ENCODE measurements at regions not wholly inside any gene's neighbourhood (a gene's known extent, or its start where the extent isn't known, plus 50 kb on each side); places are given as distances from the start of the nearest gene placed in this dataset.

DNA sequence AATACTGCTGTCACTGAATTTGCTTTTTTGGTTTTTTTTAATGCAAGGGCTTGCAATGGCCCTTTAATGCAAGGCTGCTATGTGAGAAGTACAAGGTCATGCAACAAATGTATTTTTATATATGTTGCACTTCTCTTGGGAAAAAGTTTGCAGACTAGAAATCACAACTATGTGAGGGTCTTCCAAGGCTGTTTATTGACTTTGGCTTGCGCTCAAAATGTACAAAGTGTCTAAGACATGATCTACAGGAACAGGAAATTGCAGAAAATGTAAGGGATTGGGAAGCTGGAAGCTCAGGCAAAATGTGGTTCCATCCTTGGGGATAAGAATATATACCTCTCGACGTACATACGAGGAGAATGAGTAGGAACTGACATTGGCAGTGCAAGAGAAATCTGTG lies 92.2 kb upstream of the F13A1 start:
- H3K4me3 ChIP-seq, result no peak overlapping the region
- WGBS (ENCODE audit: missing lambda C conversion rate), result 0% methylated on average over 4 of the region's 4 CpGs
- no peak overlapping the region for H3K27ac ChIP-seq
- no peaks in the 10 kb centered on the region for H3K4me1 ChIP-seq
- POLR2A ChIA-PET, result no interaction called here
- H3K9me3 ChIP-seq, result no peaks in the 10 kb centered on the region
- FAIRE-seq (no peak), DNase-seq (ENCODE audit: low read depth in 1 of 2, low spot score in 1 of 2) (no peak), ATAC-seq (no peak)
- H3K4me2 ChIP-seq, result no peak overlapping the region
- CTCF ChIA-PET, result no interaction called here
- TF ChIP-seq, protein P1, sequence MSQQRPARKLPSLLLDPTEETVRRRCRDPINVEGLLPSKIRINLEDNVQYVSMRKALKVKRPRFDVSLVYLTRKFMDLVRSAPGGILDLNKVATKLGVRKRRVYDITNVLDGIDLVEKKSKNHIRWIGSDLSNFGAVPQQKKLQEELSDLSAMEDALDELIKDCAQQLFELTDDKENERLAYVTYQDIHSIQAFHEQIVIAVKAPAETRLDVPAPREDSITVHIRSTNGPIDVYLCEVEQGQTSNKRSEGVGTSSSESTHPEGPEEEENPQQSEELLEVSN (IDR thresholded peaks at IDR 0.05; ENCODE audit: borderline replicate concordance, low read depth), result no peak
- TF ChIP-seq NPAS2 (CRISPR knock-in tag; IDR thresholded peaks at IDR 0.05; ENCODE audit: borderline replicate concordance) (no peak), RNF2 (IDR thresholded peaks at IDR 0.05; ENCODE audit: borderline replicate concordance, low read depth) (no peak), ZSCAN20 (CRISPR knock-in tag; IDR thresholded peaks at IDR 0.05) (no peak), POLR2A (IDR thresholded peaks at IDR 0.05; ENCODE audit: low read length) (no peak), EP300 (IDR thresholded peaks at IDR 0.05) (no peak), FOXS1 (CRISPR knock-in tag; IDR thresholded peaks at IDR 0.05) (no peak)

DNA sequence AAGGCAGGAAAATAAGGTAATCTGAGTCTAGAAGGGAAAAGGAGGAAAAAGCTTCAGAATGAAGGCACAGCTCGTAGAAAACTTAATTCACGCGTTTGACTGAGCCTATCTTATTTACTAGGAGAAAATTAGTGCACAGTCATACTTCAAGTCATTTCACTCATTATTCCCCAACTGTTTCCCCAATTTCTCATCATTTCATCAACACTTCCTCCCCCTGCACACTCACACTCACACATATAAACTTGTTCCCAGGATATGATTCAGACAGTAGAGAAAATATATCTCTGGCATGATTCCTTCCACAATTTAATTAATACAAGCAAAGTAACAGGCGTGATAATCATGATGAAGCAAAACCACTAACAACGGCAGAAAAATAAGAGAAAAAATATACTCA lies 94.5 kb upstream of the F13A1 start:
- TF ChIP-seq ZC3H11A (IDR thresholded peaks at IDR 0.05) (no peak), NR3C1 (IDR thresholded peaks at IDR 0.05) (no peak), HOXA7 (CRISPR knock-in tag; IDR thresholded peaks at IDR 0.05) (no peak)
- TF ChIP-seq, protein P2, sequence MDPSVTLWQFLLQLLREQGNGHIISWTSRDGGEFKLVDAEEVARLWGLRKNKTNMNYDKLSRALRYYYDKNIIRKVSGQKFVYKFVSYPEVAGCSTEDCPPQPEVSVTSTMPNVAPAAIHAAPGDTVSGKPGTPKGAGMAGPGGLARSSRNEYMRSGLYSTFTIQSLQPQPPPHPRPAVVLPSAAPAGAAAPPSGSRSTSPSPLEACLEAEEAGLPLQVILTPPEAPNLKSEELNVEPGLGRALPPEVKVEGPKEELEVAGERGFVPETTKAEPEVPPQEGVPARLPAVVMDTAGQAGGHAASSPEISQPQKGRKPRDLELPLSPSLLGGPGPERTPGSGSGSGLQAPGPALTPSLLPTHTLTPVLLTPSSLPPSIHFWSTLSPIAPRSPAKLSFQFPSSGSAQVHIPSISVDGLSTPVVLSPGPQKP (IDR thresholded peaks at IDR 0.05; ENCODE audit: low read depth, low read length), result no peak
- FAIRE-seq, result no peak
- ChIA-PET CTCF (no interaction called here), POLR2A (no interaction called here)
- no peak for DNase-seq (ENCODE audit: low read depth in 1 of 2, low spot score in 1 of 2)
- Histone ChIP-seq H3K27ac (no peak overlapping the region), H3K4me2 (no peak overlapping the region), H3K4me1 (no peaks in the 10 kb centered on the region), H3K9me3 (no peaks in the 10 kb centered on the region), H3K4me3 (no peak overlapping the region)
- WGBS (ENCODE audit: missing lambda C conversion rate), result 26% methylated on average over 5 of the region's 5 CpGs
- ATAC-seq, result no peak

DNA sequence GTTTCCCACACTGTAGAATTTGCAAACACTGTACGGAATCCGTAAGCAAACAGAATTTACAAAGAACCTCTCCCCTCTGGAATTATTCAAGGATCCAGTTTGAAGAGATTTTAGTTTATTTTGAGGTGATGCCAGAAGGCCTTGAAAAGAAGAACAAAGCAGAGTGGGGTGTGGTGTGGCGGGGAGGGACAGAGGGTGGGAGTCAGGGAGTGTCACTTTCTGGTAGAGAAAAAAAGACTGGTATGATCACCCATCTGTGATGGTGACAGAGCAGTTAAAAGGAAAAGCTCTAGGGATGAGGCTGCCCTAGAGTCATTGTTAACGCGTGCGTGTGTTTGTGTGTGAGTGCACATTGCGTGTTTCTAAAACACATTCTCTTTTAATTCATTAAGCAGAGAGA lies 97.0 kb upstream of the F13A1 start:
- POLR2A ChIA-PET, result no interaction called here
- TF ChIP-seq HOXB5 (CRISPR knock-in tag; IDR thresholded peaks at IDR 0.05), result no peak
- no peak for TF ChIP-seq FOSL2 (IDR thresholded peaks at IDR 0.05)
- TF ChIP-seq FOSL2 (CRISPR knock-in tag; IDR thresholded peaks at IDR 0.05), result no peak
- TF ChIP-seq ZFP36 (IDR thresholded peaks at IDR 0.05; ENCODE audit: borderline replicate concordance, partially characterized antibody), result no peak
- TF ChIP-seq CEBPB (IDR thresholded peaks at IDR 0.05), result no peak
- no peak for TF ChIP-seq KDM1A (IDR thresholded peaks at IDR 0.05; ENCODE audit: low read depth)
- TF ChIP-seq HOXA7 (CRISPR knock-in tag; IDR thresholded peaks at IDR 0.05), result no peak
- TF ChIP-seq, protein P3, sequence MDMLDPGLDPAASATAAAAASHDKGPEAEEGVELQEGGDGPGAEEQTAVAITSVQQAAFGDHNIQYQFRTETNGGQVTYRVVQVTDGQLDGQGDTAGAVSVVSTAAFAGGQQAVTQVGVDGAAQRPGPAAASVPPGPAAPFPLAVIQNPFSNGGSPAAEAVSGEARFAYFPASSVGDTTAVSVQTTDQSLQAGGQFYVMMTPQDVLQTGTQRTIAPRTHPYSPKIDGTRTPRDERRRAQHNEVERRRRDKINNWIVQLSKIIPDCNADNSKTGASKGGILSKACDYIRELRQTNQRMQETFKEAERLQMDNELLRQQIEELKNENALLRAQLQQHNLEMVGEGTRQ (IDR thresholded peaks at IDR 0.05), result no peak
- TF ChIP-seq POLR2A (IDR thresholded peaks at IDR 0.05; ENCODE audit: low read length), result no peak
- no peak for TF ChIP-seq FOXS1 (CRISPR knock-in tag; IDR thresholded peaks at IDR 0.05)
- TF ChIP-seq TP53 (CRISPR knock-in tag; IDR thresholded peaks at IDR 0.05), result no peak
- TF ChIP-seq NR3C1 (IDR thresholded peaks at IDR 0.05), result no peak
- TF ChIP-seq CBX2 (IDR thresholded peaks at IDR 0.05; ENCODE audit: borderline replicate concordance, low read depth), result no peak
- no peak for TF ChIP-seq CHD2 (IDR thresholded peaks at IDR 0.05; ENCODE audit: low read length, partially characterized antibody)
- no peak for TF ChIP-seq RARB (CRISPR knock-in tag; IDR thresholded peaks at IDR 0.05)
- TF ChIP-seq MAZ (IDR thresholded peaks at IDR 0.05; ENCODE audit: borderline replicate concordance, low read depth, low read length), result no peak
- TF ChIP-seq, protein P4, sequence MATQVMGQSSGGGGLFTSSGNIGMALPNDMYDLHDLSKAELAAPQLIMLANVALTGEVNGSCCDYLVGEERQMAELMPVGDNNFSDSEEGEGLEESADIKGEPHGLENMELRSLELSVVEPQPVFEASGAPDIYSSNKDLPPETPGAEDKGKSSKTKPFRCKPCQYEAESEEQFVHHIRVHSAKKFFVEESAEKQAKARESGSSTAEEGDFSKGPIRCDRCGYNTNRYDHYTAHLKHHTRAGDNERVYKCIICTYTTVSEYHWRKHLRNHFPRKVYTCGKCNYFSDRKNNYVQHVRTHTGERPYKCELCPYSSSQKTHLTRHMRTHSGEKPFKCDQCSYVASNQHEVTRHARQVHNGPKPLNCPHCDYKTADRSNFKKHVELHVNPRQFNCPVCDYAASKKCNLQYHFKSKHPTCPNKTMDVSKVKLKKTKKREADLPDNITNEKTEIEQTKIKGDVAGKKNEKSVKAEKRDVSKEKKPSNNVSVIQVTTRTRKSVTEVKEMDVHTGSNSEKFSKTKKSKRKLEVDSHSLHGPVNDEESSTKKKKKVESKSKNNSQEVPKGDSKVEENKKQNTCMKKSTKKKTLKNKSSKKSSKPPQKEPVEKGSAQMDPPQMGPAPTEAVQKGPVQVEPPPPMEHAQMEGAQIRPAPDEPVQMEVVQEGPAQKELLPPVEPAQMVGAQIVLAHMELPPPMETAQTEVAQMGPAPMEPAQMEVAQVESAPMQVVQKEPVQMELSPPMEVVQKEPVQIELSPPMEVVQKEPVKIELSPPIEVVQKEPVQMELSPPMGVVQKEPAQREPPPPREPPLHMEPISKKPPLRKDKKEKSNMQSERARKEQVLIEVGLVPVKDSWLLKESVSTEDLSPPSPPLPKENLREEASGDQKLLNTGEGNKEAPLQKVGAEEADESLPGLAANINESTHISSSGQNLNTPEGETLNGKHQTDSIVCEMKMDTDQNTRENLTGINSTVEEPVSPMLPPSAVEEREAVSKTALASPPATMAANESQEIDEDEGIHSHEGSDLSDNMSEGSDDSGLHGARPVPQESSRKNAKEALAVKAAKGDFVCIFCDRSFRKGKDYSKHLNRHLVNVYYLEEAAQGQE (IDR thresholded peaks at IDR 0.05), result no peak
- FAIRE-seq, result no peak

More for the DNA sequence above, 97.0 kb upstream of the F13A1 start:
- CTCF ChIA-PET, result interaction anchor here (1.2 kb wide), 1 partner anchor 10 kb away, joined by 3 read pairs; no protein-coding TSS in a partner anchor
- ATAC-seq, result no peak
- Histone ChIP-seq H3K4me3 (no peak overlapping the region), H3K4me2 (no peak overlapping the region), H3K4me1 (no peaks in the 10 kb centered on the region), H3K9me3 (no peaks in the 10 kb centered on the region), H3K27ac (no peak overlapping the region)
- WGBS (ENCODE audit: missing lambda C conversion rate), result 21% methylated on average over 7 of the region's 7 CpGs
- no peak for DNase-seq (ENCODE audit: low read depth in 1 of 2, low spot score in 1 of 2)

Data from A549 (cell line).